Stomach (tissue), 4 donors: ENCODE measurements at regions not wholly inside any gene's neighbourhood (a gene's known extent, or its start where the extent isn't known, plus 50 kb on each side); places are given as distances from the start of the nearest gene placed in this dataset.

Experiments used
- CTCF ChIP-seq, 7 experiments: fragments of 450-650 bp in 4 of 7; fragments of 200-600 bp in 3 of 7; sonication (generic) in 3 of 7; IDR thresholded peaks; one replicate each; pipeline ENCODE4 v1.5.1; 2016 to 2019; ENCODE audit warnings: antibody characterized with exemption in 7 of 7, control low read depth in 2 of 7, mild to moderate bottlenecking in 1 of 7
- POLR2A ChIP-seq, 4 donors: fragments of 450-650 bp; IDR thresholded peaks; one replicate each; pipeline ENCODE4 v1.6.1; 2016; ENCODE audit warnings: antibody characterized with exemption in 4 of 4, control low read depth in 2 of 4, mild to moderate bottlenecking in 1 of 4, moderate library complexity in 1 of 4

- TF ChIP-seq CTCF (IDR thresholded peaks at IDR 0.05) (no peak), POLR2A (IDR thresholded peaks at IDR 0.05) (no peak)
Observed at GRCh38 chr2:146844226-146844990, 1000.4 kb upstream of the ACVR2A start.
